Stomach (tissue), 8 donors: ENCODE measurements at regions not wholly inside any gene's neighbourhood (a gene's known extent, or its start where the extent isn't known, plus 50 kb on each side); places are given as distances from the start of the nearest gene placed in this dataset.

ENCODE experiments used
- DNase-seq, 2 donors: peaks; one replicate each; pipeline versions ENCODE4 v3.0.0 to v3.0.0-alpha.2; 2013 to 2019
- H3K27ac ChIP-seq, 5 donors: fragments of 200-600 bp in 4 of 5; sonication (generic) in 4 of 5; one replicate each; pipeline ENCODE4 v1.5.1; 2013 to 2019; ENCODE audit warnings: mild to moderate bottlenecking in 1 of 5, moderate library complexity in 1 of 5
- H3K27me3 ChIP-seq, 3 donors: fragments of 200-600 bp; sonication (generic); one replicate each; pipeline ENCODE4 v1.5.1; 2017 to 2019; ENCODE audit warnings: mixed run types in 1 of 3
- H3K36me3 ChIP-seq, 4 donors: fragments of 200-600 bp; sonication (generic); 1 replicate in 3 of 4; 2 replicates in 1 of 4; pipeline ENCODE4 v1.5.1; 2016 to 2019
- H3K4me1 ChIP-seq, 4 donors: fragments of 200-600 bp; sonication (generic); one replicate each; pipeline ENCODE4 v1.5.1; 2016 to 2019
- H3K4me3 ChIP-seq, 4 donors: fragments of 200-600 bp; sonication (generic) in 3 of 4; one replicate each; pipeline ENCODE4 v1.5.1; 2016 to 2019; ENCODE audit warnings: mild to moderate bottlenecking in 1 of 4
- H3K9me3 ChIP-seq, 4 donors: fragments of 200-600 bp; sonication (generic); one replicate each; pipeline ENCODE4 v1.5.1; 2016 to 2019
- EP300 ChIP-seq: sonication (generic); formaldehyde crosslinking; IDR thresholded peaks from one replicate; pipeline ENCODE4 v1.6.1; 2017; ENCODE audit warnings: antibody characterized with exemption
- POLR2A ChIP-seq, 4 donors: fragments of 450-650 bp; IDR thresholded peaks; one replicate each; pipeline ENCODE4 v1.6.1; 2016; ENCODE audit warnings: antibody characterized with exemption in 4 of 4, control low read depth in 2 of 4, mild to moderate bottlenecking in 1 of 4, moderate library complexity in 1 of 4
- POLR2AphosphoS5 ChIP-seq, 3 donors: sonication (generic); formaldehyde crosslinking; IDR thresholded peaks; one replicate each; pipeline ENCODE4 v1.6.1; 2016; ENCODE audit warnings: antibody characterized with exemption in 3 of 3
- WGBS, 5 donors: extraction: QIAGEN DNeasy Blood & Tissue Kit in 3 of 5; methylation state at CpG; one replicate each; pipeline versions ENCODE4 v1.1.5 to v1.1.7; 2013 to 2018; 5-methylcytosine and 5-hydroxymethylcytosine counted together
- intact Hi-C: fragments of 100-400 bp; cut with DNase I; formaldehyde crosslinking; loops from one replicate; pipeline ENCODE4 v1.15.1; 2023; ENCODE audit warnings: low total_unique reads
- TF ChIP-seq, protein P1 (sequence below), 7 experiments: fragments of 450-650 bp in 4 of 7; fragments of 200-600 bp in 3 of 7; sonication (generic) in 3 of 7; IDR thresholded peaks; one replicate each; pipeline ENCODE4 v1.5.1; 2016 to 2019; ENCODE audit warnings: antibody characterized with exemption in 7 of 7, control low read depth in 2 of 7, mild to moderate bottlenecking in 1 of 7
- donor health status: healthy with polysubstance abuse.
- donor health status: Bipolar disorder and iron deficiency.
- donor health status: healthy.

DNA sequence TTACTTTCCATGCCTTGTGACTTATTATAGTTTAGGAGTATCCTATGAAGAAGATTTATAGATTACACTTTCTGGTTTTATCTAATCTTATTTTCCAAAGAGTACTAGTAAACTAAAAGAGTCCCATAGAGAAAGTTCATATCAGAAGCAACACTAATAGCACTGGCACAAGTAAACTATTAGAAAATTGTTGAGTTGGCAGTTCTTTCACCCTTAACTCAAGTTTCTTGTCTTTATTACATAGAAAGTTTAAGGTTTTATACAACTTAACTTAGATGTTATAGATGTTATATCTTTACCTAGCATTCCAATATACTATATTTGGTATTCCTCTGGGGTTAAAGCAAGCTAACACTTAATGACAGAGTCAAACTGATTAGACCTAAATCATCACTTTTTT, 437.8 kb upstream of the ARRDC3 start:
- H3K27me3 ChIP-seq, result no peaks in the 10 kb centered on the region
- no peak for DNase-seq
- no peaks in the 10 kb centered on the region for H3K36me3 ChIP-seq
- no peak overlapping the region for H3K4me3 ChIP-seq
- intact Hi-C loops, result no loop called here
- TF ChIP-seq, protein P1, sequence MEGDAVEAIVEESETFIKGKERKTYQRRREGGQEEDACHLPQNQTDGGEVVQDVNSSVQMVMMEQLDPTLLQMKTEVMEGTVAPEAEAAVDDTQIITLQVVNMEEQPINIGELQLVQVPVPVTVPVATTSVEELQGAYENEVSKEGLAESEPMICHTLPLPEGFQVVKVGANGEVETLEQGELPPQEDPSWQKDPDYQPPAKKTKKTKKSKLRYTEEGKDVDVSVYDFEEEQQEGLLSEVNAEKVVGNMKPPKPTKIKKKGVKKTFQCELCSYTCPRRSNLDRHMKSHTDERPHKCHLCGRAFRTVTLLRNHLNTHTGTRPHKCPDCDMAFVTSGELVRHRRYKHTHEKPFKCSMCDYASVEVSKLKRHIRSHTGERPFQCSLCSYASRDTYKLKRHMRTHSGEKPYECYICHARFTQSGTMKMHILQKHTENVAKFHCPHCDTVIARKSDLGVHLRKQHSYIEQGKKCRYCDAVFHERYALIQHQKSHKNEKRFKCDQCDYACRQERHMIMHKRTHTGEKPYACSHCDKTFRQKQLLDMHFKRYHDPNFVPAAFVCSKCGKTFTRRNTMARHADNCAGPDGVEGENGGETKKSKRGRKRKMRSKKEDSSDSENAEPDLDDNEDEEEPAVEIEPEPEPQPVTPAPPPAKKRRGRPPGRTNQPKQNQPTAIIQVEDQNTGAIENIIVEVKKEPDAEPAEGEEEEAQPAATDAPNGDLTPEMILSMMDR (IDR thresholded peaks at IDR 0.05), result no peak
- no peak for TF ChIP-seq EP300
- TF ChIP-seq POLR2A (IDR thresholded peaks at IDR 0.05), result no peak
- TF ChIP-seq POLR2AphosphoS5 (IDR thresholded peaks at IDR 0.05), result no peak
- H3K4me1 ChIP-seq, result no peaks in the 10 kb centered on the region
- no peak overlapping the region for H3K27ac ChIP-seq
- H3K9me3 ChIP-seq, result no peaks in the 10 kb centered on the region

DNA sequence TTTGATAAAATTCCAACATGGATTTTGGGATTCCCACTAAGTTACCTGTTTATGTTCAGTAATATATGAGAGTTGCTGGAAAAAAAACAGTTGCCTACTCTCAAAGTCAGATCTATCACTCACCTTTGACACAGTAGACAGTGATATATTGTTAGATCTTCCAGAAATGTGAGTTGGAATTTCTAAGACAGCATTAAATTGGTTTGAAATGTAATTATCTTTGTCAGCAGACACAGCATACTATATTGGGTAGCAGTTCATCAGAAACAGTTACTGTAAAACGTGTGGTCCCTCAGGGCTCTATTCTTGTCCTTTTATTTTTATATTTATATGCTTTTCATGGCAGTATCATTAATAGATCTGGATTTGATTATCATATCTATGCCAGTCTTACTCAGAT, 433.6 kb upstream of the ARRDC3 start:
- 0 to 33% (median 22%) methylated on average over 1 of the region's 1 CpG for whole genome bisulfite sequencing, 5 donors
- Histone ChIP-seq H3K4me3 (no peak overlapping the region), H3K27me3 (no peaks in the 10 kb centered on the region), H3K27ac (no peak overlapping the region), H3K36me3 (no peaks in the 10 kb centered on the region), H3K9me3 (no peaks in the 10 kb centered on the region), H3K4me1 (no peaks in the 10 kb centered on the region)
- no peak for DNase-seq
- TF ChIP-seq, protein P1 (IDR thresholded peaks at IDR 0.05), result no peak
- TF ChIP-seq POLR2AphosphoS5 (IDR thresholded peaks at IDR 0.05), result no peak
- no peak for TF ChIP-seq EP300
- TF ChIP-seq POLR2A (IDR thresholded peaks at IDR 0.05), result no peak
- intact Hi-C loops, result no loop called here

DNA sequence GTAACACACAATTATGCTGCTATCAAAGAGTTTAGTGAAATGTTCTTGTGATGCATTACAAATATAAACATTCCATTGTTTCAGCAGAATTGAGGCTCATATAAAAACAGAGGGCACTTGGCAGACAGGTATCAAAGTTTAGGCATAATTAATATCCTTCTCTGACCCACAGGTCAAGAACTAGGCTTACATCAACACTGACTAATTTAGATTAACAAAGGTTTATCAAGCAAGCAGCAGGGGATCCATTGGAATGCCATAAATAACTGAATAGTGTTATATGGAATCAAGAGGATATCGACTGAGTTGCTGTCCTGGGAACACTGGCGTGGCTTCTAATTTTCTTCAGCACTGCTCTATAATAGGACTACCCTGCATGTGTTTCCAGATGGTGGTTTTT, 414.5 kb upstream of the ARRDC3 start:
- TF ChIP-seq POLR2A (IDR thresholded peaks at IDR 0.05) (no peak), EP300 (no peak), POLR2AphosphoS5 (IDR thresholded peaks at IDR 0.05) (no peak)
- TF ChIP-seq, protein P1 (IDR thresholded peaks at IDR 0.05), result no peak
- Histone ChIP-seq H3K4me1 (no peaks in the 10 kb centered on the region), H3K36me3 (no peaks in the 10 kb centered on the region), H3K27ac (no peak overlapping the region), H3K9me3 (peaks cover 0 to 13% (median 4%) of the 10 kb centered on the region in 4 donors), H3K4me3 (no peak overlapping the region), H3K27me3 (no peaks in the 10 kb centered on the region)
- intact Hi-C loops, result no loop called here
- WGBS, 5 donors, result 42 to 72% (median 49%) methylated on average over 2 of the region's 2 CpGs
- DNase-seq, result no peak

DNA sequence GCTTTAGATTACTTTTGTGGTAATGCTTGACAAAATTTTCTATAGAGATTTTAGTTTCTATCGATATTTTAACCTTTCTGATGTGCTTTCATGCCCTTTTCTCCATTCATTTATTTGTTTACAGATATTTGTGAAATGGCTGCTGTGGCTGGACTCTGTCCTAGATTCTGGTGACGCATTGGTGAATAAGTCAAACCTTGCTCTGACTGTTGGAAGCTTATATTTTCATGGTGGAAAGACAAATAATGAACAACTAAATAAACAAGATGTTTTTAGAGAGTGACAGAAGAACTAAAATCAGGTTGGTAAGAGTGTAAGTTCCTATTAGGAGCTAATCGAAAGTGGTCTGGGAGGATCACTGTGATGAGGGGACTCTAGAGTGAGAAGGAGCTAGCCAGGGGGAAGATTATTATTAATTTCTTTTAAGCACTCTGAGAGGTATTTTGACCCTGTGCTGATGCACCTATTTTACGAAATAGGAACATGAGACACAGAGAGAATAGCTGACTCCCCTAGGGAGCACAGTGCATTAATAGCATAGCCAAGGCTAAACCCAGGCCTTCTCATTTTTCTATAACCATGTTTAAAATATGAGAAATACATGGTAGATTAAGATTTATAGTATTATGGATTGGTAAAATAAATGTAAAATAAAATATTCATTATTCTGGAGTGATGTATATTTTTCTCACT, 411.9 kb upstream of the ARRDC3 start:
- Histone ChIP-seq H3K36me3 (no peaks in the 10 kb centered on the region), H3K27me3 (no peaks in the 10 kb centered on the region), H3K4me3 (no peak overlapping the region), H3K4me1 (no peaks in the 10 kb centered on the region), H3K9me3 (no peaks in the 10 kb centered on the region), H3K27ac (no peak overlapping the region)
- 64 to 76% (median 72%) methylated on average over 4 of the region's 4 CpGs for WGBS, 5 donors
- DNase-seq, result no peak
- TF ChIP-seq POLR2AphosphoS5 (IDR thresholded peaks at IDR 0.05) (no peak), POLR2A (IDR thresholded peaks at IDR 0.05) (no peak), EP300 (no peak)
- TF ChIP-seq, protein P1 (IDR thresholded peaks at IDR 0.05), result no peak
- intact Hi-C loops, result no loop called here
